ENCODE measurements at regions not wholly inside any gene's neighbourhood (a gene's known extent, or its start where the extent isn't known, plus 50 kb on each side); places are given as distances from the start of the nearest gene placed in this dataset.

- TF ChIP-seq CTCF (conservative IDR thresholded peaks at IDR 0.05) (no peak), ZFX (IDR thresholded peaks at IDR 0.05) (no peak)
Measured at GRCh38 chr3:177561365-177561764, 364.1 kb upstream of the TBL1XR1 start.

All from C4-2B (cell line).